ENCODE measurements at regions not wholly inside any gene's neighbourhood (a gene's known extent, or its start where the extent isn't known, plus 50 kb on each side); places are given as distances from the start of the nearest gene placed in this dataset.
A peak's percentile ranks its signal among the peaks of the same experiment; 100 is the strongest.
"Not testable (repeated sequence)": the region's sequence is repeated elsewhere in the genome, so short reads cannot be mapped to it uniquely, and the experiment has no call there.

GRCh38 chr2:87414795-87415570 is 332.9 kb upstream of the PLGLB2 start:
- H3K4me3 ChIP-seq; DNase-seq (ENCODE audit: low spot score): not testable (repeated sequence)

DNA sequence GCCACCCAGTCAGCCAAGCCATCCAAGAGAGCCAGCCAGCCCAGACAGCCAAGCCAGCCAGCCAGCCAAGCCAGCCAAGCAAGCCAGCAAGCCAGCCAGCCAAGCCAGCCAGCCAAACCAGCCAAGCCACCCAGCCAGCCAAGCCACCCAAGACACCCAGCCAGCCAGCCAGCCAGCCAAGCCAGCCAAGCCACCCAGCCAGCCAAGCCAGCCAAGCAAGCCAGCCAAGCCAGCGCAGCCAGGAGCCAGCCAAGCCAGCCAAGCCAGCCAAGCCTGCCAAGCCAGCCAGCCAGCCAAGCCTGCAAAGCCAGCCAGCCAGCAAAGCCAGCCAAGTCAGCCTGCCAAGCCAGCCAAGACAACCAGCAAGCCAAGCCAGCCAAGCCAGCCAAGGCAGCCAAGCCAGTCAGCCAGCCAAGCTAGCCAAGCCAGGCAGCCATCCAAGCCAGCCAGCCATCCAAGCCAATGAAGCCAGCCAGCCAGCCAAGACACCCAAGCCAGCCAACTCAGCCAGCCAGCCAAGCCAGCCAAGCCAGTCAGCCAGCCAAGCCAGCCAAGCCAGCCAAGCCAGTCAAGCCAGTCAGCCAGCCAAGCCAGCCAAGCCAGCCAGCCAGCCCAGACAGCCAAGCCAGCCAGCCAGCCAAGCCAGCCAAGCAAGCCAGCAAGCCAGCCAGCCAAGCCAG is 332.2 kb upstream of the PLGLB2 start:
- not testable (repeated sequence) for DNase-seq (ENCODE audit: low spot score); H3K27ac ChIP-seq; H3K4me3 ChIP-seq

More at GRCh38 chr2:87414795-87415570, 332.9 kb upstream of the PLGLB2 start:
- H3K27ac ChIP-seq = not testable (repeated sequence)

- DNase-seq (ENCODE audit: low spot score); H3K4me3 ChIP-seq; H3K27ac ChIP-seq: not testable (repeated sequence)
Measured at GRCh38 chr2:87416266-87416592, 331.7 kb upstream of the PLGLB2 start.

DNA sequence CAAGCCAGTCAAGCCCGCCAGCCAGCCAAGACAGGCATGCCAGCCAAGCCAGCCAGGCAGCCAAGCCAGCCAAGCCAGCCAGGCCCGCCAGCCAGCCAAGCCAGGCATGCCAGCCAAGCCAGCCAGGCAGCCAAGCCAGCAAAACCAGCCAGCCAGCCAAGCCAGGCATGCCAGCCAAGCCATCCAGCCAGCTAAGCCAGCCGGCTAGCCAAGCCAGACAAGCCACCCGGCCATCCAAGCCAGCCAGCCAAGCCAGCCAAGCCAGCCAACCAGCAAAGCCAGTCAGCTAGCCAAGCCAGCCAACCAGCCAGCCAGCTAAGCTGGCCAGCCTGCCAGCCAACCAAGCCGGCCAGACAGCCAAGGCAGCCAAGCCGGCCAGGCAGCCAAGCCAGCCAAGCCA is 330.7 kb upstream of the PLGLB2 start:
- not testable (repeated sequence) for DNase-seq (ENCODE audit: low spot score)

GRCh38 chr2:87417742-87418567 is 329.9 kb upstream of the PLGLB2 start:
- peak; percentile 12 for DNase-seq (ENCODE audit: low spot score)
- H3K4me3 ChIP-seq, H3K27ac ChIP-seq: not testable (repeated sequence)

More for the DNA sequence above, 330.7 kb upstream of the PLGLB2 start:
- H3K27ac ChIP-seq, H3K4me3 ChIP-seq: not testable (repeated sequence)

DNA sequence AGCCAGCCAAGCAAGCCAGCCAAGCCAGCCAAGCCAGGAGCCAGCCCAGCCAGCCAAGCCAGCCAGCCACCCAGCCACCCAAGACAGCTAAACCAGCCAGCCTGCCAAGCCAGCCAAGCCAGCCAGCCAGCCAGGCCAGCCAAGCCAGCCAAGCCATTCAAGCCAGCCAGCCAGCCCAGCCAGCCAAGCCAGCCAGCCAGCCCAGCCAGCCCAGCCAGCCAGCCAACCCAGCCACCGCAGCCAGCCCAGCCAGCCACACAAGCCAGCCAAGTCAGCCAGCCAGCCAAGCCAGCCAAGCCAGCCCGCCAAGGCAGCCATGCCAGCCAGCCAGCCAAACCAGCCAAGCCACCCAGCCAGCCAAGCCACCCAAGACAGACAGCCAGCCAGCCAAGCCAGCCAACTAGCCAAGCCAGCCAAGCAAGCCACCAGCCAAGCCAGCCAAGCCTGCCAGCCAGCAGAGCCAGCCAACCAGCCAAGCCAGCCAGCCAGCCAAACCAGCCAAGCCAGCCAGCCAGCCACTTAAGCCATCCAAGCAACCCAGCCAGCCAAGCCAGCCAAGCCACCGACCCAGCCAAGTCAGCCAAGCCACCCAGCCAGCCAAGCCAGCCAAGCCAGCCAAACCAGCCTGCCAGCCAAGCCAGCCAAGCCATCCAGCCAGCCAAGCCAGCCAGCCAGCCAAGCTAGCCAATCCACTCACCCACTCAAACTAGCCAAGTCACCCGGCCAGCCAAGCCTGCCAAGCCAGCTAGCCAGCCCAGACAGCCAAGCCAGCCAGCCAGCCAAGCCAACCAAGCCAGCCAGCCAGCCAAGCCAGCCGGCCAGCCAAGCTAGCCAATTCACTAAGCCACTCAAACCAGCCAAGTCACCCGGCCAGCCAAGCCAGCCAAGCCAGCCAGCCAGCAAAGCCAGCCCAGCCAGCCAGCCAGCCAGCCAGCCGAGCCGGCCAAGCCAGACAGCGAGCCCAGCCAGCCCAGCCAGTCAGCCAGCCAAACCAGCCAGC is 328.8 kb upstream of the PLGLB2 start:
- H3K4me3 ChIP-seq; H3K27ac ChIP-seq; DNase-seq (ENCODE audit: low spot score): not testable (repeated sequence)

DNA sequence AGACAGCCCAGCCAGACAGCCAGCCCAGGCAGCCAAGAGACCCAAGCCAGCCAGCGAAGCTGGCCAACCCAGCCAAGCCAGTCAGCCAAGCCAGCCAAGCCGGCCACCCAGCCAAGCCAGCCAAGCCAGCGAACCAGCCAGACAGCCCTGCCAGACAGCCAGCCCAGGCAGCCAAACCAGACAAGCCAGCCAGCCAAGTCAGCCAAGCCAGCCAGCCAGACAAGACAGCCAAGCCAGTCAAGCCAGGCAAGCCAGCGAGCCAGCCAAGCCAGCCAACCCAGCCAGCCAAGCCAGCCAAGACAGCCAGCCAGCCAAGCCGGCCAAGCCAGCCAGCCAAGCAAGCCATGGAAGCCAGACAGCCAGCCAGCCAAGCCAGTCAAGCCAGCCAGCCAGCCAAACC is 327.9 kb upstream of the PLGLB2 start:
- not testable (repeated sequence) for H3K27ac ChIP-seq; DNase-seq (ENCODE audit: low spot score); H3K4me3 ChIP-seq

GRCh38 chr2:87420954-87421353 is 326.9 kb upstream of the PLGLB2 start:
- H3K27ac ChIP-seq; DNase-seq (ENCODE audit: low spot score): not testable (repeated sequence)

DNA sequence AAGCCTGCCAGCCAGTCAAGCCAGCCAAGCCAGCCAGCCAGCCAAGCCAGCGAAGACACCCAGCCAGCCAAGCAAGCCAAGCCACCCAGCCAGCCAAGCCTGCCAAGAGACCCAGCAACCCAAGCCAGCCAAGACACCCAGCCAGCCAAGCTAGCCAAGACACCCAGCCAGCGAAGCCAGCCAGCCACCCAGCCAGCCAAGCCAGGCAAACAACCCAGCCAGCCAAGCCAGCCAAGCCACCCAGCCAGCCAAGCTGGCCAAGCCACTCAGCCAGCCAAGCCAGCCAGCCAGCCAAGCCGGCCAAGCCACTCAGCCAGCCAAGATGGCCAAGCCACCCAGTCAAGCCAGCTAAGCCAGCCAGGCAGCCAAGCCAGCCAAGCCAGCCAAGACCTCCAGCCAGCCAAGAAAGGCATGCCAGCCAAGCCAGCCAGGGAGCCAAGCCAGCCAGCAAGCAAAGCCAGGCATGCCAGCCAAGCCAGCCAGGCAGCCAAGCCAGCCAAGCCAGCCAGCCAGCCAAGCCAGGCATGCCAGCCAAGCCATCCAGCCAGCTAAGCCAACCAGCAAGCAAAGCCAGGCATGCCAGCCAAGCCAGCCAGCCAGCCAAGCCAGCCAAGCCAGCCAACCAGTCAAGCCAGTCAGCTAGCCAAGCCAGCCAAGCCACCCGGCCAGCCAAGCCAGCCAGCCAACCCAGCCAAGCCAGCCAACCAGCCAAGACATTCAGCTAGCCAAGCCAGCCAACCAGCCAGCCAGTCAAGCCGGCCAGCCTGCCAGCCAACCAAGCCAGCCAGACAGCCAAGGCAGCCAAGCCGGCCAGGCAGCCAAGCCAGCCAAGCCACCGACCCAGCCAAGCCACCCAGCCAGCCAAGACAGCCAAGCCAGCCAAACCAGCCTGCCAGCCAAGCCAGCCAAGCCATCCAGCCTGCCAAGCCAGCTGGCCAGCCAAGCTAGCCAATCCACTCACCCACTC is 323.8 kb upstream of the PLGLB2 start:
- not testable (repeated sequence) for DNase-seq (ENCODE audit: low spot score); H3K4me3 ChIP-seq; H3K27ac ChIP-seq

More at GRCh38 chr2:87420954-87421353, 326.9 kb upstream of the PLGLB2 start:
- H3K4me3 ChIP-seq = not testable (repeated sequence)

DNA sequence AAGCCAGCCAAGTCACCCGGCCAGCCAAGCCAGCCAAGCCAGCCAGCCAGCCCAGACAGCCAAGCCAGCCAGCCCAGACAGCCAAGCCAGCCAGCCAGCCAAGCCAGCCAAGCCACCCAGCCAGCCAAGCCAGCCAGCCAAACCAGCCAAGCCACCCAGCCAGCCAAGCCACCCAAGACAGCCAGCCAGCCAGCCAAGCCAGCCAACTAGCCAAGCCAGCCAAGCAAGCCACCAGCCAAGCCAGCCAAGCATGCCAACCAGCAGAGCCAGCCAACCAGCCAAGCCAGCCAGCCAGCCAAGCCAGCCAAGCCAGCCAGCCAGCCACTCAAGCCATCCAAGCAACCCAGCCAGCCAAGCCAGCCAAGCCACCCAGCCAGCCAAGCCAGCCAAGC is 323.1 kb upstream of the PLGLB2 start:
- not testable (repeated sequence) for H3K27ac ChIP-seq; H3K4me3 ChIP-seq; DNase-seq (ENCODE audit: low spot score)

- DNase-seq (ENCODE audit: low spot score) = peak; percentile 72
- H3K4me3 ChIP-seq, H3K27ac ChIP-seq: not testable (repeated sequence)
Measured at GRCh38 chr2:87425191-87425590, 322.7 kb upstream of the PLGLB2 start.

DNA sequence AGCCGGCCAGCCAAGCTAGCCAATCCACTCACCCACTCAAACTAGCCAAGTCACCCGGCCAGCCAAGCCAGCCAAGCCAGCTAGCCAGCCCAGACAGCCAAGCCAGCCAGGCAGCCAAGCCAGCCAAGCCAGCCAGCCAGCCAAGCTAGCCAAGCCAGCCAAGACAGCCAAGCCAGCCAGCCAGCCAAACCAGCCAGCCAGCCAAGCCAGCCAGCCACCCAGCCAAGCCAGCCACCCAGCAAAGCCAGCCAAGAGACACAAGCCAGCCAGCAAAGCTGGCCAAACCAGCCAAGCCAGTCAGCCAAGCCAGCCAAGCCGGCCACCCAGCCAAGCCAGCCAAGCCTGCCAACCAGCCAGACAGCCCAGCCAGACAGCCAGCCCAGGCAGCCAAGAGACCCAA is 322.2 kb upstream of the PLGLB2 start:
- H3K27ac ChIP-seq; H3K4me3 ChIP-seq; DNase-seq (ENCODE audit: low spot score): not testable (repeated sequence)

- DNase-seq (ENCODE audit: low spot score) = peak; percentile 72
- H3K27ac ChIP-seq, H3K4me3 ChIP-seq: not testable (repeated sequence)
Measured at GRCh38 chr2:87428452-87429130, 319.3 kb upstream of the PLGLB2 start.

DNA sequence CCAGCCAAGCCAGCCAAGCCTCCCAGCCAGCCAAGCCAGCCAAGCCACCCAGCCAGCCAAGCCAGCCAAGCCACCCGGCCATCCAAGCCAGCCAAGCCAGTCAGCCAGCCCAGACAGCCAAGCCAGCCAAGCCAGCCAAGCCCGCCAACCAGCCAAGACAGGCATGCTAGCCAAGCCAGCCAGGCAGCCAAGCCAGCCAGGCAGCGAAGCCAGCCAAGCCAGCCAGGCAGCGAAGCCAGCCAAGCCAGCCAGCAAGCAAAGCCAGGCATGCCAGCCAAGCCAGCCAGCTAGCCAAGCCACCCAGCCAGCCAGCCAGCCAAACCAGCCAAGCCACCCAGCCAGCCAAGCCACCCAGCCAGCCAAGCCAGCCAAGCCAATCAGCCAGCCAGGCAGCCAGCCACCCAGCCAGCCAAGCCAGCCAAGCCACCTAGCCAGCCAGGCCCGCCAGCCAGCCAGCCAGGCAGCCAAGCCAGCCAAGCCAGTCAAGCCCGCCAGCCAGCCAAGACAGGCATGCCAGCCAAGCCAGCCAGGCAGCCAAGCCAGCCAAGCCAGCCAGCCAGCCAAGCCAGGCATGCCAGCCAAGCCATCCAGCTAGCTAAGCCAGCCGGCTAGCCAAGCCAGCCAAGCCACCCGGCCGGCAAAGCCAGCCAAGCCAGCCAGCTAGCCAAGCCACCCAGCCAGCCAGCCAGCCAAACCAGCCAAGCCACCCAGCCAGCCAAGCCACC is 318.5 kb upstream of the PLGLB2 start:
- not testable (repeated sequence) for H3K4me3 ChIP-seq; DNase-seq (ENCODE audit: low spot score); H3K27ac ChIP-seq

DNA sequence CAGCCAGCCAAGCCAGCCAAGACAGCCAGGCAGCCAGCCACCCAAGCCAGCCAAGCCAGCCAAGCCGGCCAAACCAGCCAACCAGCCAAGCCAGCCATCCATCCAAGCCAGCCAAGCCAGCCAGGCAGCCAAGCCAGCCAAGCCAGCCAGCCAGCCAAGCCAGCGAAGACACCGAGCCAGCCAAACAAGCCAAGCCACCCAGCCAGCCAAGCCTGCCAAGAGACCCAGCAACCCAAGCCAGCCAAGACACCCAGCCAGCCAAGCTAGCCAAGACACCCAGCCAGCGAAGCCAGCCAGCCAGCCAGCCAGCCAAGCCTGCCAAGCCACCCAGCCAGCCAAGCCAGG is 318.0 kb upstream of the PLGLB2 start:
- H3K27ac ChIP-seq; DNase-seq (ENCODE audit: low spot score); H3K4me3 ChIP-seq: not testable (repeated sequence)

DNA sequence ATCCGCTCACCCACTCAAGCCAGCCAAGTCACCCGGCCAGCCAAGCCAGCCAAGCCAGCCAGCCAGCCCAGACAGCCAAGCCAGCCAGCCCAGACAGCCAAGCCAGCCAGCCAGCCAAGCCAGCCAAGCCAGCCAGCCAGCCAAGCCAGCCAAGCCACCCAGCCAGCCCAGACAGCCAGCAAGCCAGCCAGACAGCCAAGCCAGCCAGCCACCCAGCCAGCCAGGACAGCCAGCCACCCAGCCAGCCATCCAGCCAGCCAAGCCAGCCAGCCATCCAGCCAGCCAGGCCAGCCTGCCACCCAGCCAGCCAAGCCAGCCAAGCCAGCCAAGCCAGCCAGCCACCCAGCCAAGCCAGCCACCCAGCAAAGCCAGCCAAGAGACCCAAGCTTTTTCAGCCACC is 316.8 kb upstream of the PLGLB2 start:
- not testable (repeated sequence) for H3K4me3 ChIP-seq; DNase-seq (ENCODE audit: low spot score)

More for the DNA sequence above, 316.8 kb upstream of the PLGLB2 start:
- not testable (repeated sequence) for H3K27ac ChIP-seq
